Amniotic epithelial cell (primary cell): ENCODE measurements at regions not wholly inside any gene's neighbourhood (a gene's known extent, or its start where the extent isn't known, plus 50 kb on each side); places are given as distances from the start of the nearest gene placed in this dataset.
"Not testable (repeated sequence)": the region's sequence is repeated elsewhere in the genome, so short reads cannot be mapped to it uniquely, and the experiment has no call there.

Source experiments
- DNase-seq: peaks from one replicate; pipeline ENCODE4 v3.0.0-alpha.2; 2010; ENCODE audit warnings: low read depth

GRCh38 chr13:83825676-83826075, 56.6 kb downstream of the SLITRK1 start:
- DNase-seq = no peak

DNA sequence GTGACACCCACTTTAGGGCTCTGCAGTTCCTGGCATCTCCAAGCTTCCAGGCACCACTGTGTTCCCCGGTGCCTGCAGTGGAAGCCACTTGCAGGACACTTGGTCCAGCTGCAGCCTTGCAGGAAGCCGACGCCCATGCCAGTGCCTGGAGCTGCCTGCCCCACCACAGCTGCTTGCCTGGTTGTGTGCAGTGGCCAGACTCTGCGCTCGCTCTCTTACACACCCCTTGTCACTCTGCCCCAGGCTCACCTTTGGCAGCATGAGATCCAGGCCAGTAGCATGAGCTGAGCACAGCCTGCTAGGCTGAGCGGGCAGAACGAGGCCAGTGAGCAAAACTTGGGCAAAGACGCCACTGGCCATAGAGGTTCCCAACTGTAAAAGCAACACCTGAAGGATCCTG, 57.7 kb downstream of the SLITRK1 start:
- DNase-seq = no peak

- DNase-seq = no peak
Observed at GRCh38 chr13:83824120-83824519, 58.2 kb downstream of the SLITRK1 start.

GRCh38 chr13:83819611-83820010, 62.7 kb downstream of the SLITRK1 start:
- no peak for DNase-seq

GRCh38 chr13:83819156-83819555, 63.1 kb downstream of the SLITRK1 start:
- no peak for DNase-seq

GRCh38 chr13:83816081-83816480, 66.2 kb downstream of the SLITRK1 start:
- DNase-seq = no peak

GRCh38 chr13:83815598-83815997, 66.7 kb downstream of the SLITRK1 start:
- no peak for DNase-seq

- DNase-seq = no peak
Observed at GRCh38 chr13:83810136-83810535, 72.1 kb downstream of the SLITRK1 start.

DNA sequence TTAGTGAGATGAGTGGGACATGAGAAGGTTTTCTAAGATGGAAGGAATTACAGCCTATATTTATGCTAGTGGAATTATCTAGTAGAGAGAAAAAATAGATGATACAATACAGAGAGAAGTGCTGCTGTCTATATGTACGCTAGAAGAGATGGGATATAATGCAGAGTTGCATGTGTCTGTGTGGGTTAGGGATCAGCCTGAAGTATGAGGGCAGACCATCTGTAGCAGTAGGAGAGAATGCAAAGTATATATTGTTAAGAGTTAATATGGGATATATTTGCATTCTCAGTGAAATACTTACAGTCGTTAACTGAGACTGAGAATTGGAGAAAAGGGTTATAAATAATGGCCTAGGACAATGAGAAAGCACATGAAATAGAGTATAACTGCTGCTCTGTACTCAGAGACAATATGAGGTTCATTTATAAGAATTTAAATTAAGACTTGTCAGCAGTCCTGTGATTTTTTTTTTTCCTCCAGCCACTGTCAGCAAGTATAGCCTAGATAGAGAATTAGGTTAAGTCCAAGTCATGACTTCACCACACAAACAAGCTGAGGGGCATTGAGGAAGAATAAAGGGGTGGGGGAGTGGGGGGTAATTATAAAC, 77.8 kb downstream of the SLITRK1 start:
- DNase-seq = no peak

DNA sequence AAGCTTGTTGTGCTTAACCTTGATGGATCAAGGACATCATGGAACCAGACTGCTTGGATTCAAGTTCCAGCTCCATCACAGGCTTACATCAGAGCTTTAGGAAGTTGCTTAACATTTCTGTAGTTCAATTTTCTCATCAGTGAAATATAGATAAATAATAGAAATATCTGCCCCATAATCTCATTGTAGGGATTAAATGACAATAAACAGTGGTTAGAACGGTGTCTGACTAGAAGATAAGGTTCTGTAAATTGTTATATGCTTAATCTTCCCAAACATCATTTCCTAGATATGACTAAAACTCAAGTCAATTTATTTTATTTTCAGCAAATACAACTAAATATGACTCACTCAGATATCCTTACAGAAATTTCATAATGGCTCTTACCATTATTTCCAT, 83.5 kb downstream of the SLITRK1 start:
- DNase-seq = peak; percentile 69

GRCh38 chr13:83796364-83796763, 85.9 kb downstream of the SLITRK1 start:
- no peak for DNase-seq

GRCh38 chr13:83794583-83794982, 87.7 kb downstream of the SLITRK1 start:
- DNase-seq = no peak

DNA sequence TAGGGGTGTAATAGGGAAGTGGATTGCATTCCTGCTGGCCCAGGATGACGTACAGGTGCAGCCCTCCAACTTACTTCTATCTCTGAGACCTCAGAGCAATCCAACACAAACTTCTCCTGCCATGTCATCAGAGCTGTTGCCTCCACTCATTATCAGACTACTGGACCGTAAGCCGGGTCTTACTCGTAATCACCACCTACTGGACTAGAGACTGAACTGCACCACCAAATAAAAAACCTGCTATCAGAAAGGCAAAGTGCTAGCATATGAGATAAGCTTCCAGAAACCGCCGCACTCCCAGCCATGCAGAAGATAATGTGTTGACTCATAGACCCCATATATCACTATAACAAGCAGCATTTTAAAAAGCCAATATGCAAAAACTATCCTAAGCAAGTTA, 102.0 kb downstream of the SLITRK1 start:
- peak; percentile 68 for DNase-seq

DNA sequence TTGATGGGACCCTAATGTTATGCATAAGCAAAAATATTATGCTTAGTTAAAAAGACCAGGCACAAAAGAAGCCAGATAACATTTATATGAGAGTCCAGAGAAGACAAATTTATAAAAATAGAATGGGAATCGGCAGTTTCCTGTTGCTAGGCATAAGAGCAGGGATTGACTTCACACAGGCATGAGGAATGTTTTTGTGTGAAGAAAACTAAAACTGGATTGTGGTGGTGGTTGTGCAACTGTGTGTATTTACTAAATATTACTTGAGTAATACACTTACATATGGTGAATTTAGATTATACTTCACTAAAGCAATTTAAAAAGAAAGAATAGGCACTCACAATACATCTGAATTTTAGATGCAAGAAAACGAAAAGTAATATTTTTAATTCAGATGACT, 108.3 kb downstream of the SLITRK1 start:
- DNase-seq = peak; percentile 9

DNA sequence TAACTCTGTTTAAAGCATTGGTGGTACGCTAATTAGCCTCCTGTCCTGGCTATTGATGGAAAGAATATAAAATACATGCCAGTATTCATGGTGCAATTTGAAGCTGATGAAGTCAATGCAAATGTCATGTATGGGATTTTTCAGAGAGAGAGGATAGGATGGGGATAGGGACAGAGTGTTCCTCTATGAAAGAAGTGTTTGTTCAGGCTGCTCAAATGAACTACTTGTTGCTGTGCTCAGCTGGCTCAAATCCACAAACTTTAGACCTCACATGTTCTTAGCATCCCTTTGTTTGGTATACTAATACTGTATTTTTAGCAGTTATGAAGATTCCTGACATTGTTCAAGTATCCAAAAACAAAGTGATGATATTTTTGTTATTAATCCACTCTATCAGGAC, 116.5 kb downstream of the SLITRK1 start:
- DNase-seq = no peak

DNA sequence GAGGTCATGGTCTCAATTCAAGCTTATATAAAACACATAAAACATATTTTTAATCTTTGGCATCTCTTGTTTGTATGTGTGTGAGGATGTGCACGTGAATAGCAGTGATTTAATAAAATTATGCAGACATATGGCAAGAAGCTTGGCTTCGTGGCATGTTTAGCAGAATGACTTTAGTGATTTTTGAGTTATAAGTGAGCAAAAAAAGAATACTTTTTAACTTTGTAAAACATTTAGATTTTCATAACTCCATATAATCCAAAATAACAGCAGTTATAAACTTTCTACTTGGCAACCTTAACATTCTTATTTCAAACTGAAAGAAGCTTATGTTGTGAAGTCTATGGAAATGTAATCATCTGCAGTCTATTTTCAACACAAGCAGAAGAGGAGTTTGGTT, 120.6 kb downstream of the SLITRK1 start:
- DNase-seq = no peak

DNA sequence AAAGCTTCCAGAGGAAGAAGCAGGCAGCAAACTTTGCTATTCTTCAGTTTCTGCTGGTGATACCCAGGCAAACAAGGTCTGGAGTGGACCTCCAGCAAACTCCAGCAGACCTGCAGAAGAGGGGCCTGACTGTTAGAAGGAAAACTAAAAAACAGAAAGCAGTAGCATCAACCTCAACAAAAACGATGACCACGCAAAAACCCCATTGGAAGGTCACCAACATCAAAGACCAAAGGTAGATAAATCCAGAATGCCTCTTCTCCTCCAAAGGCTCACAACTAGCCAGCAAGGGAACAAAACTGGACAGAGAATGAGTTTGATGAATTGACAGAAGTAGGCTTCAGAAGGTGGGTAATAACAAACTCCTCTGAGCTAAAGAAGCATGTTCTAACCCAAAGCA, 127.1 kb downstream of the SLITRK1 start:
- DNase-seq = not testable (repeated sequence)

DNA sequence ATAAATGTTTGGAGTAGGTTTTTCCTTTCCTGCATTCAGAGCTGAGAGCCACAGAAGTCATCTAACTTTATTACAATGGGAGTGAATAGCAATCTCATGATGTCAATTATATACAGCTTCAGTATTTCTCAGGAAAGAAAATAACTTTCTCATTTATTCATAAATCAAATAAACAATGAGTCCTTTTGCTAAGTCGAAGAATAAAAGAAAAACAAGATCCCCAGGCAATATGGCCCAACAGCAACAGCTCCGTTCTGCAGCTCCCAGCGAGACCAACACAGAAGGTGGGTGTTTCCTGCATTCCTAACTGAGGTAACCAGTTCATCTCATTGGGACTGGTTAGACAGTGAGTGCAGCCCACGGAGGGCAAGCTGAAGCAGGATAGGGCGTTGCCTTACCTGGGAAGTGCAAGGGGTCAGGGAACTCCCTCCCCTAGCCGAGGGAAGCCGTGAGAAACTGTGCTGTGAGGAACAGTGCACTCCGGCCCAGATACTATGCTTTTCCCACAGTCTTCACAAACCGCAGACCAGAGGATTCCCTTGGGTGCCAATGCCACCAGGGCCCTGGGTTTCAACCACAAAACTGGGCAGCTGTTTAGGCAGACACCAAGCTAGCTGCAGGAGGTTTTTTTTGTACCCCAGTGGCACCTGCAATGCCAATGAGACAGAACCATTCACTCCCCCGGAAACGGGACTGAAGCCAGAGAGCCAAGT, 128.2 kb downstream of the SLITRK1 start:
- DNase-seq = no peak

- peak; percentile 64 for DNase-seq
Observed at GRCh38 chr13:83752141-83752540, 130.1 kb downstream of the SLITRK1 start.

- DNase-seq = no peak
Observed at GRCh38 chr13:83740622-83741021, 141.7 kb downstream of the SLITRK1 start.

DNA sequence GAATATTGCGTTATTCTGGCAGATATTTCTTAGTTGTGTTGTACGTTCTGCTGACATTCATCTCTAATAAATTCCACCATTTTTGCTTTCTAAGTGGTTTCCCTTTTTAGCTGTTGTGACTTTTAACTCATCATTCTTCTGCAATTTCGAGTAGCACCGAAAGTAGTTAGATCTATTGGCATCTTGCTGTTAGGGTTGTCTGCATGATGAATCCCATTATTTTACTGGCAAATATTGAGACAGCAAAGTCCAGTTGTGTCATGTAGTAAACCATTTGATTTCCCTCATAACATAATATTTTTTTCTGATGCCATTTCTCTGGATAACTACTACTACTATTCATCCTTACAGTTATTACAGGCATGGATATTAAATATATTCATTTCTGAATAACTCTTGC, 143.9 kb downstream of the SLITRK1 start:
- DNase-seq = no peak

- no peak for DNase-seq
Observed at GRCh38 chr13:83733293-83733692, 149.0 kb downstream of the SLITRK1 start.

DNA sequence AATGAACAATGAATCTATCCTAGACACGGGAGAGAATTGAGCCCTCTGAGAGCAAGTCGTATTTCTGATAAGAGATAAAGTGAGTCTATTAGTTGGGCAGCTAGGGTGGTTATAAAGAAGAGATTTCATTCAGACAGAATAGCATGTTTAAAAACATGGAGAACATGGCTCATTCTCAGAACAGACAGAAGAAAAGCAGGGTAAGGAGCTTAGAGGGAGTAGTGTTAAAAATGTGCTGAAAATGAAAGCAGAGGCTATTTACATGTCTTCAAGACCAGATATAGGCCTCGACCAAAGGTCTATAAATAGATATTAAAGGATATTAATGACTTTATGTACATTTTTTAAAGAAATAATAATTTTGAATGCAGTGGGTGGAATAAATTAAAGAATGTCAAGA, 149.5 kb downstream of the SLITRK1 start:
- no peak for DNase-seq

- no peak for DNase-seq
Observed at GRCh38 chr13:83731113-83731512, 151.2 kb downstream of the SLITRK1 start.
